ENCODE measurements at regions not wholly inside any gene's neighbourhood (a gene's known extent, or its start where the extent isn't known, plus 50 kb on each side); places are given as distances from the start of the nearest gene placed in this dataset.

- no peak for DNase-seq (ENCODE audit: low read depth)
Observed at GRCh38 chrX:13266641-13267345, 53.1 kb downstream of the ATXN3L start.

DNA sequence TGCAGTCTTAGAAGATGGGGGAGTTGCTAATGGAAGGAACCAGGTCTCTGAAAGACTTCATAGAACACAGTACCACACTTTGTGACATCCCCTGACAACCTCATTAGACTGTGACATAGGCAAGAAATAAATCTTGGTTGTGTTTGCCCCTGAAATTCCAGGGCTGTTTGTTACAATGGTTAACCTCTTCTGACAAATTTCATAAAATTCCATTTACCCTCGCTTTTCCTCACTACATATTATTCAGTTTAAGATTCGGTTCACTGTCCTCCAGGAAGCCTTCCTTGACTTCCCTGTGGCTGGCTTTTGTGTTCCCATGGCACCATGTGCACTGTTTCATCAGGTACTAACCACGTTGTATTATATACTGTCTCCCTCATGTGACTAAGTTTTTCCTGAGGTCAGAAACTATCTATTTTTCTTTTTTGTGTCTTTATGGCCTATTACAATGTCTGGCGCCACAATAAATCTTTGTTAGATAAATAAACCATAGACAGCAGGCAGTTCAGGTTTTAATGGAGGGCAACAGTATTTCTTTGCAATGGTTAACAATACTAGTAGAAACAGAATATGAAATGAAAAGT lies 54.2 kb downstream of the ATXN3L start:
- no peak for DNase-seq (ENCODE audit: low read depth)

GRCh38 chrX:13265111-13265510 lies 54.7 kb downstream of the ATXN3L start:
- peak; percentile 35 for DNase-seq (ENCODE audit: low read depth)

DNA sequence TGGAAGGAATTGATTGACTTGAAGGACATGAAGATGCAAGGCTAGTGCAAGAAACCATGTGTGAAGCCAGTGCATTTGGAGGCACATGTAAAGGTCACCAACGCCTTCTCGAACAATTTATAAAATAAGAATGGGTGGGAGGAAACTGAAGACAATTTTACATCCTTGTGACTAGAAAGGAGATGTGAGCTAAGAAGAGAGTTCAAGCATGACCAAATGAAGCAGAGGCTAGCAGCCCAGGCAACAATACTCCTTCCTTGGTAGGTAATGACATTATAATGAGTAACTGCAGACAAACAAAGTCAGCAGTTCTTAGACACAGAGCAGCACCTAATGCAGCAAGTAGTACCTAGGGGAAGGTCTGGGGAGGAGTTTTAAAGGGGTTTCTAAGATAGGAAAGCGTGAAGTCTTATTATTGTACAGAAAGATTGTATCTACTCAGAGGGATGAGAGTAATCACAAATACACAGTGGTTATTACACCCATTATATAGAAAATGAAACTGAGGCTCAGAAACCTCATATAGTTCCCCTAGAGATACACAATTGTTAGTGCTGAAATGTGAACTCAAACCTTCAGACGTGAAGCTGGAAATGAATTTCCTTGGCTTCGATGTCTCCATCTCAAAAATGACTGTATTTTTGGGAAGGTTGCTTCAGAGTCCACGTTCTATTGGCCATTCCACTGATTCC lies 56.1 kb downstream of the ATXN3L start:
- DNase-seq (ENCODE audit: low read depth) = peak; percentile 72

DNA sequence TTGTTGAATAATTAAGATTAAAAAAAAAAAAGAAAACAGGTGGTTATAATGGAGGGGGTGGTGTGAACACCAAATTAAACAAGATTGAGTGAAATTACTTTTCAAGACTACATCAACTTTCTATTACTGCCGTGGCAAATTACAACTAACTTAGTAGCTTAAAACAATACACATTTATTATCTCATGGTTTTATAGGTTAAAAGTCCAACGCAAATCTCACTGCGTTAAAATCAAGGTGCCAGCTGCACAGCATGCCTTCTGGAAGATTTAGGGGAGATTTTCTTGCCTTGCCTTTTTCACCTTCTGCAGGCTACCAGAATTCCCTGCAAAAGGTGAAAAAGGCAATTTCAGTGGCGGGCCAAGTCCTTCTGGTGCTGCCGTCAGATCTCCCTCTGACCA lies 58.5 kb downstream of the ATXN3L start:
- no peak for DNase-seq (ENCODE audit: low read depth)

DNA sequence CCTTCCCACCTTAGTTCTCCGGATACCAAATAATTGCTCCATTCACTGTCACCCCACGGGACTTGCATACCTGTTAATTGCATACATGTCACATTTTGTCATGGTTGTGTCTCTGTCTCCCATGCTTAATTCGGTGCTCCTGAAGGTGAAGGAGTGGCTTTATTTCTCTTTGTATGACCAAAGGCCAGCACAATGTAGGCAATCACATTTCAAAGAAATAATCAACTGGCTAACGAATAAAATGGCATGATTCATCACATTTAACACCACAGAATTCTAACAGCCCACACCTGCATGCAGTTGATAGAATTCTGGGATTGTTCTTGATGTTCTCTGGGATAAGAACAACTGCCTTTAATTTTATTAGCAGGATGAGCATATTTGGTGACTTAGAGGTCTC lies 59.3 kb downstream of the ATXN3L start:
- DNase-seq (ENCODE audit: low read depth) = no peak

DNA sequence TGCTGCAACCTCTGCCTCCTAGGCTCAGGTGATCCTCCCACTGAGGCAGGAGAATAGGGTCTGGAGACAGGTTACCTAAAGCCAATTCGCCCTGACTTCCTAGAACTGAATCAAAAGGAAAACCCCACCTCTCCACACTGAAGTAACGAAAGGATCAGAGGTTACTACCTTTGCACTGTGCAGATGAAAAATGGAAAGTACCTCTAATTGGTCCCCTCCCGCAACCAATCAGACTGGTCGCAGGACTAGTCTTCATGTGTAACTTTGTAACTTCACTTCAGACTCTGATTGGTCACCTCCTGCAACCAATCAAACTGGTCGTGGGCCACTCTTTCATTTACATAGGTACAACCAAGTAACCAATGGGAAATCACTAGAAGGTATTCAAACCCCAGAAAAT lies 61.1 kb downstream of the ATXN3L start:
- DNase-seq (ENCODE audit: low read depth) = no peak

DNA sequence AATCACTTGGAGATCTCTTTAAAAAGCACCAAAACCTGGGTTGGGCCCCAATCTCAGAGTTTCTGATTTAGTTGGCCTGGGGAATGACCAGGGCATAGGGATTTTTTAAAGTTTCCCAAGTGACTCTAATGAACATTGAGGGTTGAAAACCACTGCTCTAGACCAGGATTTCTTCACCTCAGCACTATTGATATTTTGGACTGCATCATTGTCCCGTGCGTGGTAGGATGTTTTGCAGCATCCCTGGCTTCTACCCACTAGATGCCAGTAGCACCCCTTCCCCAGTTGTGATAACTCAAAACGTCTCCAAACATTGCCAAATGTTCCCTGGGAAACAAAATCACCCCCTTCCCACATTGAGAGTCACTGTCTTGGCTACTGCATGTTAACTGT lies 61.8 kb downstream of the ATXN3L start:
- no peak for DNase-seq (ENCODE audit: low read depth)

DNA sequence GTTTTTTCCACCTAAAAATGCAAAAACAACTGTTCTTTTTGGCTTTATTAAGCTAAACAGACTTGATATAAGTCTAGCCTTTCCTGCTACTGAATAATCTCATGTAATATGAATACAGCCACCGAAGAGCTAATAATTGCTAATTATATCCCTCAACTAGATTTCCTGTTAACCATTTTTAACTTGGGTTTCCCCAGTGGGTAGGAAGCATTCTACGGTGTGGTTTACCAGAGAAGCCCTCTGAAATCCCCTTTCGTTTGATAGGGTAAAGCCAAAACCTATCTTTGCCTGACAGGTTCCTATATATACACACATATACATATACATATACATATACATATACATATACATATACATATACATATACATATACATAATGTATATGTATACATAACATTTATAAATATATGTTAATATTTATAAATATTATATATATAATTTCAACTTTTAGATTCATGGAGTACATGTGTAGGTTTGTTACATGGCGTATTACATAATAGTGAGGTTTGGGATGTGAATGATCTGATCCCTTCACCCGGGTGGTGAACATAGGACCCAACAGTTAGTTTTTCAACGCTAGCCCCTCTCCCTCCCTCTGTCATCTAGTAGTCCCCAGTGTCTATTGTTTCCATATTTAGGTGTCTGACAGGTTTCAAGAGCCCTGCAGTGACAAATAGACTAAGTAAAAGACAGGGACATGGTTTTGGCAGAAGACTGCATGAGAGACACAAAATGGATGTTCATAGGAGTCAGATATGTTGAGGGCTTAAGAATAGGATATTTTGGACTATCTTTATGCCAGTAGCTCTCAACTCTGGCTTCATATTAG lies 62.4 kb downstream of the ATXN3L start:
- no peak for DNase-seq (ENCODE audit: low read depth)

- no peak for DNase-seq (ENCODE audit: low read depth)
Observed at GRCh38 chrX:13256603-13257002, 63.2 kb downstream of the ATXN3L start.

- DNase-seq (ENCODE audit: low read depth) = no peak
Observed at GRCh38 chrX:13254870-13255269, 65.0 kb downstream of the ATXN3L start.

GRCh38 chrX:13254076-13254785 lies 65.6 kb downstream of the ATXN3L start:
- peak; percentile 65 for DNase-seq (ENCODE audit: low read depth)

GRCh38 chrX:13253223-13253622 lies 66.6 kb downstream of the ATXN3L start:
- no peak for DNase-seq (ENCODE audit: low read depth)

DNA sequence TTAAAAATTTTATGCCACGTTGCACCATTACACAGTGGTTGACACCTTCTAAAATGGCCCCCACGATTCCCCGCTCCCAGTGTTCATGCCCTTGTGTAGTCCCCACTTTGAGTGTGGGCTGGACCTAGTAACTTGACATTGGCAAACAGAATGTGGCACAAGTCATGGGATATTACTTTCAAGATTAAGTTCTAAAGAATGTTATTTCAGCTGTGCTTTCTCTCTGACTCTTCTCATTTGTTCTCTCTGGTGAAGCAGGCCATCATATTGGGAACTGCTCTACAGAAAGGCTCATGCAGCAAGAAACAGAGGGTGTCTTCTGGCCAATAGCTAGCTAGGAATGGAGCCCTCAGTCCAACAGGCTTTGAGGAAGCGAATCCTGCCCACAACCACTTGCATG lies 67.1 kb downstream of the ATXN3L start:
- DNase-seq (ENCODE audit: low read depth) = no peak

- DNase-seq (ENCODE audit: low read depth) = no peak
Observed at GRCh38 chrX:13250826-13251580, 68.8 kb downstream of the ATXN3L start.

DNA sequence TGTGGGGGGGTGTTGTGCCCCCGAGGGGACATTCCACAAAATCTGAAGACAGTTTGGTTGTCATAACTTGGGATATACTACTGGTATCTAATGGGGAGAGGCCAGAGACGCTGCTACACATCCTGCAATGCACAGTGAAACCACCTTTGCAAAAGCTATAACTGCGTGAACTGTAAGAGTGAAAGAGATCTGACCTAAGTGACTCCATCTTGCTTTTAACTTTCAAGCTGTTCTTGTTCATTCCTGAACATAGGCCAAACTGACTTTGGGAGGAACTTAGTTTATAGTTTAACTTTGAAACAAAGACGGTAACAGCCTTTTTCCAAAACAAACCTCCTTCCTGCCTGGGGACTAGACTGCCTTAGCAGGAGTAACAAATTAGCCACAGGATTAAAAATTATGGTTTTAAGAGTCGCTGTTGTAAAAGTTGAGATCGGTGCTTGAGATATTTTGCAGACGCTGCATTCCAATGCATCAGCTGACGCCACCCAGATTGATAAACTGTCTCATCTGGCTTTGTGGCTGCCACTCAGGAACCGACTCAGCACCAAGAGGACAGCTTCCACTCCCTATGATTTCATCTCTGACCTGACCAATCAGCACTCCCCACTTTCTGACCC lies 70.9 kb downstream of the ATXN3L start:
- no peak for DNase-seq (ENCODE audit: low read depth)

DNA sequence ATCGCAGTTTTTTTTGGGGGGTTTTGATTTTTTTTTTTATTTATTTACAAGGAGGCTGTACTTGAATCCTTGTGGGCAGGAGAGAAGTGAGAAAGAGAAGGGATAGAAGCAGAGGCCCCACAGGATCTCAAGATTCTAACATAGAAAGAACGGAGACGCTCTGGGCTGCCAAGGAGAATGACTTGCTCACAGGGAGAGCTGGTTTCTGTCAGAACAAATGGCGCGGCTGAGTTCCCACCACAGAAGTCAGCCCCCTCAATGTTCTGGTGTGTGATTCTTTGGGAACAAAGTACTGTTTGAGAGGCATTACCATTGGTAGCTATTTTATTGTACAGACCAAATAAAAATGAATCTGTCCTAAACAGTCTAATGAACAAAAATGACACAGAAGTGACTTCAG lies 80.6 kb downstream of the ATXN3L start:
- no peak for DNase-seq (ENCODE audit: low read depth)

- DNase-seq (ENCODE audit: low read depth) = no peak
Observed at GRCh38 chrX:13235930-13236329, 83.9 kb downstream of the ATXN3L start.

- DNase-seq (ENCODE audit: low read depth) = no peak
Observed at GRCh38 chrX:13232484-13232883, 87.4 kb downstream of the ATXN3L start.

- no peak for DNase-seq (ENCODE audit: low read depth)
Observed at GRCh38 chrX:13226214-13226613, 93.6 kb downstream of the ATXN3L start.

All from renal cortical epithelial cell (primary cell).